ENCODE measurements at regions not wholly inside any gene's neighbourhood (a gene's known extent, or its start where the extent isn't known, plus 50 kb on each side); places are given as distances from the start of the nearest gene placed in this dataset.

DNA sequence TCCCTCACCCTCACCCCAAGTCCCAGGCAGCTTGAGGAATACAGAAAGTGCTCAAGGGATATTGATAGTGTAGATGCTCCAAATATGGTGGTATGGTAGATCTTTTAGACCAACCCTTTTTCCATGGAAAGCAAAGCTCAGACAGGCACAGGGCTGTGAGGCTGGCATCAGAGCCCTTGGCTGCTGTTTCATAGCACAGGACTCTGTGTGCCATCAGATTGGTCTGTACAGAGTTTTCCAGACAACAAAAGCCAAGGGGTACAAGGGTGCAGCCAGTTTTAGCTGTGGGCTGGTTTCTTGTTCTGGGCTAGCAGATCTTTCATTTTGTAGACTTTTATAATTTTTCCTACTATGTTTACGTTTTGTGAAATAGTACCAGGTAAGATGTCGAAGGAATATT is 296.9 kb upstream of the TNP1 start:
- POLR2A ChIA-PET = no interaction called here
- TF ChIP-seq SP1 (IDR thresholded peaks at IDR 0.05) = no peak
- TF ChIP-seq HDGF (IDR thresholded peaks at IDR 0.05; ENCODE audit: borderline replicate concordance) = no peak
- no peak for TF ChIP-seq ARNT (IDR thresholded peaks at IDR 0.05)
- no peak for TF ChIP-seq FOXM1 (IDR thresholded peaks at IDR 0.05; ENCODE audit: borderline replicate concordance)
- TF ChIP-seq TARDBP (IDR thresholded peaks at IDR 0.05) = no peak
- TF ChIP-seq LEF1 (IDR thresholded peaks at IDR 0.05; ENCODE audit: borderline replicate concordance) = no peak
- no peak for TF ChIP-seq ELF4 (IDR thresholded peaks at IDR 0.05)
- no peak for TF ChIP-seq FOXK2 (IDR thresholded peaks at IDR 0.05)
- no peak for TF ChIP-seq SUZ12 (IDR thresholded peaks at IDR 0.05)
- CTCF ChIA-PET = no interaction called here
- DNase-seq (ENCODE audit: extremely low spot score) = no peak

DNA sequence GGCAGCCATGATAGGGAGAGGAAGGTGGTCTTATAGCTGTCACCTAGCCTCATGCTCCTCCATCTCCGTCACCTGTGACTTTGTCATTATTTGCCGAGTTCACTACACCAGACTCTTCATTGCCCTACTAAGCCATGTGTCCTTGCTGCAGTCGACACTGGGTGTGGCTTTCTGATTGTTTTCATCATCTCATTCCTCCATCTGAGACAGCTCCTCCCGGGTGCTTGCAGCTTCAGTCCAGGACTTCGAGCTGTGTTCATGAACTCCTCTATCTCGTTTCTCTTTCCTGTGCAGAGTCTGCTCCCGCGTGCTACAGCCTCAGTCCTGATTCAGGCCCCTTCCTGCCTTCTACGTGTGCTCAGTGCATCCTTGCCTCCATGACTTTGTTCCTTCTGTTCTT is 295.1 kb upstream of the TNP1 start:
- CTCF ChIA-PET = no interaction called here
- TF ChIP-seq CTBP1 (IDR thresholded peaks at IDR 0.05; ENCODE audit: borderline replicate concordance) (no peak), L3MBTL2 (conservative IDR thresholded peaks at IDR 0.05) (no peak), FOXM1 (IDR thresholded peaks at IDR 0.05; ENCODE audit: borderline replicate concordance) (no peak), LEF1 (IDR thresholded peaks at IDR 0.05; ENCODE audit: borderline replicate concordance) (no peak), ZNF384 (IDR thresholded peaks at IDR 0.05) (no peak)
- DNase-seq (ENCODE audit: extremely low spot score) = no peak
- POLR2A ChIA-PET = no interaction called here

DNA sequence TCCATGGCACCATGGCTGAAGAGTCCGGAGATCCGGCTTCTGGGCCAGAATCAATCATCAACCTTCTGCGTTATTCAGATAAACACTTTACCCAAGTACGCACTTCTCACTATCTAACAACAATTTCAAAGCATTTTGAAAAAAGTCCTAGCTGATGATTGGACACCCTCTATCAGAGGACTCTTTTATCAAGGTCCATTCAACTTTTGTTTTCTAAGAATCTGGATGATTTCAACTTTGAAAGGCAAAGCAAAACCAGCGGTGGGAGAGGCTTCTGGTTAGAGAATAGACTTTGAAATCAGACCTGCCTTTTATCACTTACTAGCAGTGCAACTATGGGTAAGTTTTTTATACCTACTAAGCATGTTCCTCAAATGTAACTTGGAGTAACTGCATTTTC is 293.6 kb upstream of the TNP1 start:
- CTCF ChIA-PET = interaction anchor here (0.9 kb wide), 1 partner anchor 962 kb away, joined by 3 read pairs; no protein-coding TSS in a partner anchor
- TF ChIP-seq, protein P1, sequence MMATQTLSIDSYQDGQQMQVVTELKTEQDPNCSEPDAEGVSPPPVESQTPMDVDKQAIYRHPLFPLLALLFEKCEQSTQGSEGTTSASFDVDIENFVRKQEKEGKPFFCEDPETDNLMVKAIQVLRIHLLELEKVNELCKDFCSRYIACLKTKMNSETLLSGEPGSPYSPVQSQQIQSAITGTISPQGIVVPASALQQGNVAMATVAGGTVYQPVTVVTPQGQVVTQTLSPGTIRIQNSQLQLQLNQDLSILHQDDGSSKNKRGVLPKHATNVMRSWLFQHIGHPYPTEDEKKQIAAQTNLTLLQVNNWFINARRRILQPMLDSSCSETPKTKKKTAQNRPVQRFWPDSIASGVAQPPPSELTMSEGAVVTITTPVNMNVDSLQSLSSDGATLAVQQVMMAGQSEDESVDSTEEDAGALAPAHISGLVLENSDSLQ (IDR thresholded peaks at IDR 0.05) = no peak
- TF ChIP-seq ZNF384 (IDR thresholded peaks at IDR 0.05) (no peak), FOXM1 (IDR thresholded peaks at IDR 0.05; ENCODE audit: borderline replicate concordance) (no peak), ELF4 (IDR thresholded peaks at IDR 0.05) (no peak), TARDBP (IDR thresholded peaks at IDR 0.05) (no peak), HDGF (IDR thresholded peaks at IDR 0.05; ENCODE audit: borderline replicate concordance) (no peak), ARNT (IDR thresholded peaks at IDR 0.05) (no peak)
- POLR2A ChIA-PET = no interaction called here
- no peak for DNase-seq (ENCODE audit: extremely low spot score)

DNA sequence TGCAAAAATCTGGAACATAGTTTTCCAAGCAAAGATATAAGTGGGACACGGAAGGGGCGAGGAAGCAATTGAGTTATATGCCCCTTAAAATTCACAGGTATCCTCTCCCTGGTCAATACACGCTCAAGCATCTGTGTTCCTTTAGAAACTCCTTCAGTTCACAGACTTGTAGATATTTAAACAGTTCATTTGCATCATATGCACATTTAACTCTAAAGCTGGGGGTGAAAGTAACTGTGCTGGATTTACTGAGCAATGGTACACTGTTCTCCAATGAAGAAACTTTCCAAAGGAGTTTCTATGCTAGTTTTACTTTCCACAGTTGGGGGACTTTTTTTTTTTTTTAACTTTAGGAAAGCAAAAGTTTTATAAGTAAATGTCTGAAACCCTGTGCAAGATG is 293.0 kb upstream of the TNP1 start:
- ChIA-PET POLR2A (no interaction called here), CTCF (interaction anchor here (0.9 kb wide), 1 partner anchor 963 kb away, joined by 3 read pairs; no protein-coding TSS in a partner anchor)
- TF ChIP-seq ELF4 (IDR thresholded peaks at IDR 0.05) (no peak), SP1 (IDR thresholded peaks at IDR 0.05) (no peak), FOXK2 (IDR thresholded peaks at IDR 0.05) (no peak), ARNT (IDR thresholded peaks at IDR 0.05) (no peak), BHLHE40 (IDR thresholded peaks at IDR 0.05; ENCODE audit: borderline replicate concordance) (no peak), ZNF384 (IDR thresholded peaks at IDR 0.05) (no peak), TARDBP (IDR thresholded peaks at IDR 0.05) (no peak), NFRKB (IDR thresholded peaks at IDR 0.05) (no peak), FOXM1 (IDR thresholded peaks at IDR 0.05; ENCODE audit: borderline replicate concordance) (no peak)
- TF ChIP-seq, protein P1 (IDR thresholded peaks at IDR 0.05) = no peak
- no peak for DNase-seq (ENCODE audit: extremely low spot score)

DNA sequence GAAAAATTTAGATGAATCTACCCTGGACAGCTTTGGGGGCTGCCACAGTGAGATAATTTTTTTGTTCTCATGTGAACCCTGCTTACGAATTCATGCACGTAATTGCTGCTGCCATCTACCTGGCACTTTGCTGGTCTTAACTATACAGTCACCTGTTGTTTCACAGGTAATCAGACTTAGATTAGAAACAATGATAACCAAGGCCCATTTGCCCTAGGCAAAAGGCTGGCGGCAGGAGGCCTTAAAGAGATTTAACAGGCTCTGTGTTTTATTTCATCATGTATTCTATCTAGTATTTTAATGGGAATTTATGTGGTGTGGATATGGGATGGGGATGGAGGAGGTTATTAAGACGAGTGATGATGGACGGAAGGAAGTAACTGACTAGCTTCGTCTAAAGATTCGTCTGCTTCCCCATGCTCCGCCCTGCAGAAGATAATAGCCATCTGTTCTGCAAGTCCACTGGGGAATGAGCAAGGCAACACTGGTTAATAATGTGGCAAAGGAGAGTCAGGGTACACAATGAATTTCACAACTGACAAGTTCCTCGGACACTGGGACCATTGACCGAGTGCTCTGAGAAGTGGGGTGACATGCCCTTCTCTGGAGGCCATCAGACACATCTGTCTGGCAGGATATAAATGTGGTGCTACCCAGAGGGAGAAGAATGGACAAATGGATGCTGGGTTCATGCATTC is 291.8 kb upstream of the TNP1 start:
- DNase-seq (ENCODE audit: extremely low spot score) = no peak
- TF ChIP-seq NFRKB (IDR thresholded peaks at IDR 0.05) (no peak), FOXK2 (IDR thresholded peaks at IDR 0.05) (no peak), LEF1 (IDR thresholded peaks at IDR 0.05; ENCODE audit: borderline replicate concordance) (no peak), FOXM1 (IDR thresholded peaks at IDR 0.05; ENCODE audit: borderline replicate concordance) (no peak), ELF4 (IDR thresholded peaks at IDR 0.05) (no peak), L3MBTL2 (conservative IDR thresholded peaks at IDR 0.05) (no peak), ARNT (IDR thresholded peaks at IDR 0.05) (no peak), BHLHE40 (IDR thresholded peaks at IDR 0.05; ENCODE audit: borderline replicate concordance) (no peak), HDGF (IDR thresholded peaks at IDR 0.05; ENCODE audit: borderline replicate concordance) (no peak), SUZ12 (IDR thresholded peaks at IDR 0.05) (no peak), CTBP1 (IDR thresholded peaks at IDR 0.05; ENCODE audit: borderline replicate concordance) (no peak), TARDBP (IDR thresholded peaks at IDR 0.05) (no peak), FOXA1 (IDR thresholded peaks at IDR 0.05) (no peak), SP1 (IDR thresholded peaks at IDR 0.05) (no peak)
- TF ChIP-seq, protein P1 (IDR thresholded peaks at IDR 0.05) = no peak
- POLR2A ChIA-PET = no interaction called here
- CTCF ChIA-PET = no interaction called here

DNA sequence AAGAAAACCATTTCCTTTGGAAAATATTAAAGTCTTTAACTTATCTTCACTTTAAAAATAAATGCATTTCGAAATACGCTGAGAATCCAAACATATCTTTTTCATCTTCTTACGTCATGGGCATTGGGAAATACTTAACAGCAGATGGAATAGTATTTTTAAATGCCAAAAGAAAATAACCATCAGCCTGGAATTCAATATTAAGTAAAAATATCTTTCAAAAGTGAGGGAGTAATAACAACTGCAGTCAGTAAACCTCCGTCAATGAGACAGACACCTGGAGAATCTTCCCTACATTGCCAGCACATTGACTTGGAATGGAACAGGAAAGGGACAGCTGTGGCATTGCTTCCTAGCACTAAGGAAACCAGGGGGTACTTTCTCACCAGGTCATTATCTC is 290.4 kb upstream of the TNP1 start:
- DNase-seq (ENCODE audit: extremely low spot score) = no peak
- ChIA-PET POLR2A (no interaction called here), CTCF (no interaction called here)
- TF ChIP-seq FOXA1 (IDR thresholded peaks at IDR 0.05) (no peak), HDGF (IDR thresholded peaks at IDR 0.05; ENCODE audit: borderline replicate concordance) (no peak), L3MBTL2 (conservative IDR thresholded peaks at IDR 0.05) (no peak), ZNF384 (IDR thresholded peaks at IDR 0.05) (no peak), LEF1 (IDR thresholded peaks at IDR 0.05; ENCODE audit: borderline replicate concordance) (no peak), NFRKB (IDR thresholded peaks at IDR 0.05) (no peak), ARNT (IDR thresholded peaks at IDR 0.05) (no peak), SP1 (IDR thresholded peaks at IDR 0.05) (no peak), SUZ12 (IDR thresholded peaks at IDR 0.05) (no peak), BHLHE40 (IDR thresholded peaks at IDR 0.05; ENCODE audit: borderline replicate concordance) (no peak), CTBP1 (IDR thresholded peaks at IDR 0.05; ENCODE audit: borderline replicate concordance) (no peak), FOXK2 (IDR thresholded peaks at IDR 0.05) (no peak)
- TF ChIP-seq, protein P1 (IDR thresholded peaks at IDR 0.05) = no peak

Data from HEK293T (cell line).